ENCODE measurements at regions not wholly inside any gene's neighbourhood (a gene's known extent, or its start where the extent isn't known, plus 50 kb on each side); places are given as distances from the start of the nearest gene placed in this dataset.

- no peaks in the 10 kb centered on the region for H3K27me3 ChIP-seq (ENCODE audit: insufficient read depth, low read depth, low read length)
- H3K79me2 ChIP-seq (replicated peaks; ENCODE audit: insufficient read depth, low read length): no peaks in the 10 kb centered on the region
- no peaks in the 10 kb centered on the region for H3F3A ChIP-seq (ENCODE audit: insufficient read depth, low read length, poor library complexity, severe bottlenecking)
- no peaks in the 10 kb centered on the region for H3K9me3 ChIP-seq (ENCODE audit: low read length)
- TF ChIP-seq POLR2AphosphoS5 (IDR thresholded peaks at IDR 0.05) (no peak), RAD21 (conservative IDR thresholded peaks at IDR 0.05) (no peak), MXI1 (conservative IDR thresholded peaks at IDR 0.05; ENCODE audit: poor library complexity, severe bottlenecking) (no peak), EP300 (conservative IDR thresholded peaks at IDR 0.05; ENCODE audit: poor library complexity, severe bottlenecking) (no peak), SMC3 (conservative IDR thresholded peaks at IDR 0.05; ENCODE audit: poor library complexity) (no peak), TAF1 (IDR thresholded peaks at IDR 0.05; ENCODE audit: low read depth) (no peak), EZH2 (IDR thresholded peaks at IDR 0.05; ENCODE audit: borderline replicate concordance, insufficient read depth, low read length, poor library complexity, severe bottlenecking) (no peak)
- TF ChIP-seq, protein P1, sequence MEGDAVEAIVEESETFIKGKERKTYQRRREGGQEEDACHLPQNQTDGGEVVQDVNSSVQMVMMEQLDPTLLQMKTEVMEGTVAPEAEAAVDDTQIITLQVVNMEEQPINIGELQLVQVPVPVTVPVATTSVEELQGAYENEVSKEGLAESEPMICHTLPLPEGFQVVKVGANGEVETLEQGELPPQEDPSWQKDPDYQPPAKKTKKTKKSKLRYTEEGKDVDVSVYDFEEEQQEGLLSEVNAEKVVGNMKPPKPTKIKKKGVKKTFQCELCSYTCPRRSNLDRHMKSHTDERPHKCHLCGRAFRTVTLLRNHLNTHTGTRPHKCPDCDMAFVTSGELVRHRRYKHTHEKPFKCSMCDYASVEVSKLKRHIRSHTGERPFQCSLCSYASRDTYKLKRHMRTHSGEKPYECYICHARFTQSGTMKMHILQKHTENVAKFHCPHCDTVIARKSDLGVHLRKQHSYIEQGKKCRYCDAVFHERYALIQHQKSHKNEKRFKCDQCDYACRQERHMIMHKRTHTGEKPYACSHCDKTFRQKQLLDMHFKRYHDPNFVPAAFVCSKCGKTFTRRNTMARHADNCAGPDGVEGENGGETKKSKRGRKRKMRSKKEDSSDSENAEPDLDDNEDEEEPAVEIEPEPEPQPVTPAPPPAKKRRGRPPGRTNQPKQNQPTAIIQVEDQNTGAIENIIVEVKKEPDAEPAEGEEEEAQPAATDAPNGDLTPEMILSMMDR (IDR thresholded peaks at IDR 0.05; ENCODE audit: poor library complexity, severe bottlenecking): no peak
- TF ChIP-seq, protein P2, sequence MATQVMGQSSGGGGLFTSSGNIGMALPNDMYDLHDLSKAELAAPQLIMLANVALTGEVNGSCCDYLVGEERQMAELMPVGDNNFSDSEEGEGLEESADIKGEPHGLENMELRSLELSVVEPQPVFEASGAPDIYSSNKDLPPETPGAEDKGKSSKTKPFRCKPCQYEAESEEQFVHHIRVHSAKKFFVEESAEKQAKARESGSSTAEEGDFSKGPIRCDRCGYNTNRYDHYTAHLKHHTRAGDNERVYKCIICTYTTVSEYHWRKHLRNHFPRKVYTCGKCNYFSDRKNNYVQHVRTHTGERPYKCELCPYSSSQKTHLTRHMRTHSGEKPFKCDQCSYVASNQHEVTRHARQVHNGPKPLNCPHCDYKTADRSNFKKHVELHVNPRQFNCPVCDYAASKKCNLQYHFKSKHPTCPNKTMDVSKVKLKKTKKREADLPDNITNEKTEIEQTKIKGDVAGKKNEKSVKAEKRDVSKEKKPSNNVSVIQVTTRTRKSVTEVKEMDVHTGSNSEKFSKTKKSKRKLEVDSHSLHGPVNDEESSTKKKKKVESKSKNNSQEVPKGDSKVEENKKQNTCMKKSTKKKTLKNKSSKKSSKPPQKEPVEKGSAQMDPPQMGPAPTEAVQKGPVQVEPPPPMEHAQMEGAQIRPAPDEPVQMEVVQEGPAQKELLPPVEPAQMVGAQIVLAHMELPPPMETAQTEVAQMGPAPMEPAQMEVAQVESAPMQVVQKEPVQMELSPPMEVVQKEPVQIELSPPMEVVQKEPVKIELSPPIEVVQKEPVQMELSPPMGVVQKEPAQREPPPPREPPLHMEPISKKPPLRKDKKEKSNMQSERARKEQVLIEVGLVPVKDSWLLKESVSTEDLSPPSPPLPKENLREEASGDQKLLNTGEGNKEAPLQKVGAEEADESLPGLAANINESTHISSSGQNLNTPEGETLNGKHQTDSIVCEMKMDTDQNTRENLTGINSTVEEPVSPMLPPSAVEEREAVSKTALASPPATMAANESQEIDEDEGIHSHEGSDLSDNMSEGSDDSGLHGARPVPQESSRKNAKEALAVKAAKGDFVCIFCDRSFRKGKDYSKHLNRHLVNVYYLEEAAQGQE (IDR thresholded peaks at IDR 0.05; ENCODE audit: borderline replicate concordance): no peak
- no peak overlapping the region for H3K9ac ChIP-seq (ENCODE audit: low read length)
- no peaks in the 10 kb centered on the region for H3K9me2 ChIP-seq (ENCODE audit: insufficient read depth, low read length)
- no peak overlapping the region for H3K27ac ChIP-seq (ENCODE audit: low read length)
- H4K20me1 ChIP-seq (ENCODE audit: insufficient read depth): no peaks in the 10 kb centered on the region
- no peak overlapping the region for H3K4me3 ChIP-seq (ENCODE audit: low read length)
- no peaks in the 10 kb centered on the region for H3K36me3 ChIP-seq (ENCODE audit: insufficient read depth, low read length)
- no peak overlapping the region for H3K4me2 ChIP-seq (ENCODE audit: low read length)
- no peak overlapping the region for H2AFZ ChIP-seq (ENCODE audit: low read depth, low read length)
Observed at GRCh38 chr20:22663528-22664025, 79.2 kb upstream of the FOXA2 start.

DNA sequence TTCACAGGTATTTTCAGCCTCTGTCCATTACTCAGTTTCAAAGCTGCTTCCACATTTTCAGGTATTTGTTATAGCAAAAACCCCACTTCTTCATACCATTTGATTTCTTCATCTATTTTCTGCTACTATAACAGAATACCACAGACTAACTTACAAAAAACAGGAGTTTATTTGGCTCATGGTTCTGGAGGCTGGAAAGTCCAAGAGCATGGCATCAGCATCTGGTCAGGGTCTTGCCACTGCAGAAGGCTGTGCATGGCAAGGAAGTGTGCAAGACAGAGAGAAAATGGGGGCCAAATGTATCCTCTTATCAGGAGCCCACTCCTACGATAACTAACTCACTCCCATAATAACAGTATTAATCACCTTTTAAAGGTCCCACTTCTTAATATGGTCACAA, 82.8 kb upstream of the FOXA2 start:
- Histone ChIP-seq H3K9me3 (ENCODE audit: low read length) (no peaks in the 10 kb centered on the region), H3K79me2 (replicated peaks; ENCODE audit: insufficient read depth, low read length) (no peaks in the 10 kb centered on the region), H4K20me1 (ENCODE audit: insufficient read depth) (no peaks in the 10 kb centered on the region), H3K4me3 (ENCODE audit: low read length) (no peak overlapping the region), H3F3A (ENCODE audit: insufficient read depth, low read length, poor library complexity, severe bottlenecking) (no peaks in the 10 kb centered on the region), H3K4me2 (ENCODE audit: low read length) (no peak overlapping the region), H2AFZ (ENCODE audit: low read depth, low read length) (no peak overlapping the region), H3K36me3 (ENCODE audit: insufficient read depth, low read length) (no peaks in the 10 kb centered on the region), H3K9ac (ENCODE audit: low read length) (no peak overlapping the region), H3K27me3 (ENCODE audit: insufficient read depth, low read depth, low read length) (no peaks in the 10 kb centered on the region), H3K27ac (ENCODE audit: low read length) (no peak overlapping the region), H3K9me2 (ENCODE audit: insufficient read depth, low read length) (no peaks in the 10 kb centered on the region)
- TF ChIP-seq EZH2 (IDR thresholded peaks at IDR 0.05; ENCODE audit: borderline replicate concordance, insufficient read depth, low read length, poor library complexity, severe bottlenecking) (no peak), POLR2AphosphoS5 (IDR thresholded peaks at IDR 0.05) (no peak), MXI1 (conservative IDR thresholded peaks at IDR 0.05; ENCODE audit: poor library complexity, severe bottlenecking) (no peak), TAF1 (IDR thresholded peaks at IDR 0.05; ENCODE audit: low read depth) (no peak), EP300 (conservative IDR thresholded peaks at IDR 0.05; ENCODE audit: poor library complexity, severe bottlenecking) (no peak), SMC3 (conservative IDR thresholded peaks at IDR 0.05; ENCODE audit: poor library complexity) (no peak), RAD21 (conservative IDR thresholded peaks at IDR 0.05) (no peak)
- TF ChIP-seq, protein P1 (IDR thresholded peaks at IDR 0.05; ENCODE audit: poor library complexity, severe bottlenecking): no peak
- TF ChIP-seq, protein P2 (IDR thresholded peaks at IDR 0.05; ENCODE audit: borderline replicate concordance): no peak

Measured in neural cell (in vitro differentiated cells).